Neural progenitor cell (in vitro differentiated cells): ENCODE measurements at regions not wholly inside any gene's neighbourhood (a gene's known extent, or its start where the extent isn't known, plus 50 kb on each side); places are given as distances from the start of the nearest gene placed in this dataset.
A peak's percentile ranks its signal among the peaks of the same experiment; 100 is the strongest.

Source experiments
- DNase-seq: peaks from one replicate; pipeline ENCODE4 v3.0.0-alpha.2; 2016; ENCODE audit warnings: low spot score
- H2AFZ ChIP-seq: fragments of 200-600 bp; sonication (generic); replicated peaks from 2 replicates; pipeline ENCODE4 v1.6.1; 2016; ENCODE audit warnings: antibody characterized with exemption
- H3F3A ChIP-seq: fragments of 200-600 bp; sonication (generic); 2 replicates; pipeline ENCODE4 v1.6.1; 2016; ENCODE audit warnings: antibody characterized with exemption, low read depth
- H3K27ac ChIP-seq: fragments of 200-600 bp; sonication (generic); 2 replicates; pipeline ENCODE4 v1.5.1; 2016; ENCODE audit warnings: mild to moderate bottlenecking
- H3K27me3 ChIP-seq: fragments of 200-600 bp; sonication (generic); 2 replicates; pipeline ENCODE4 v1.6.1; 2016; ENCODE audit warnings: mild to moderate bottlenecking, moderate library complexity
- H3K36me3 ChIP-seq: fragments of 200-600 bp; sonication (generic); 2 replicates; pipeline ENCODE4 v1.5.1; 2016
- H3K4me1 ChIP-seq: fragments of 200-600 bp; sonication (generic); 2 replicates; pipeline ENCODE4 v1.6.1; 2016; ENCODE audit warnings: mixed run types
- H3K4me2 ChIP-seq: fragments of 200-600 bp; sonication (generic); 2 replicates; pipeline ENCODE4 v1.6.1; 2016
- H3K4me3 ChIP-seq: fragments of 200-600 bp; sonication (generic); 2 replicates; pipeline ENCODE4 v1.5.1; 2016
- H3K79me2 ChIP-seq: fragments of 200-600 bp; sonication (generic); 2 replicates; pipeline ENCODE4 v1.6.1; 2016; ENCODE audit warnings: low read depth
- H3K9ac ChIP-seq: fragments of 200-600 bp; sonication (generic); 2 replicates; pipeline ENCODE4 v1.6.1; 2016
- H3K9me3 ChIP-seq: fragments of 200-600 bp; sonication (generic); 2 replicates; pipeline ENCODE4 v1.5.1; 2016; ENCODE audit warnings: low read depth
- H4K20me1 ChIP-seq: fragments of 200-600 bp; sonication (generic); 2 replicates; pipeline ENCODE4 v1.6.1; 2016; ENCODE audit warnings: low read depth
- H3K27ac Mint-ChIP-seq: 3 replicates; pipeline ENCODE4 v1.8.0; 2021; ENCODE audit warnings: mixed read lengths
- H3K27me3 Mint-ChIP-seq: 2 replicates; pipeline ENCODE4 v1.8.0; 2022; ENCODE audit warnings: low read depth, mild to moderate bottlenecking, inconsistent platforms, moderate library complexity, mixed read lengths; ENCODE audit not compliant: insufficient read depth
- H3K36me3 Mint-ChIP-seq: 3 replicates; pipeline ENCODE4 v1.8.0; 2021; ENCODE audit warnings: mixed read lengths
- H3K4me1 Mint-ChIP-seq: 3 replicates; pipeline ENCODE4 v1.8.0; 2021; ENCODE audit warnings: mixed read lengths
- H3K4me3 Mint-ChIP-seq: 3 replicates; pipeline ENCODE4 v1.8.0; 2021; ENCODE audit warnings: mild to moderate bottlenecking, moderate library complexity, mixed read lengths
- H3K9me3 Mint-ChIP-seq: 3 replicates; pipeline ENCODE4 v1.8.0; 2020; ENCODE audit warnings: mixed read lengths
- EZH2 ChIP-seq: fragments of 200-600 bp; sonication (generic); IDR thresholded peaks from 2 replicates; pipeline ENCODE4 v1.6.1; 2017; ENCODE audit warnings: antibody characterized with exemption, mild to moderate bottlenecking, moderate library complexity
- EZH2phosphoT487 ChIP-seq: fragments of 200-600 bp; sonication (generic); IDR thresholded peaks from 2 replicates; pipeline ENCODE4 v1.6.1; 2017; ENCODE audit warnings: antibody characterized with exemption
- TF ChIP-seq, protein P1 (sequence below): fragments of 200-600 bp; sonication (generic); IDR thresholded peaks from 2 replicates; pipeline ENCODE4 v1.5.1; 2017; ENCODE audit warnings: antibody characterized with exemption, mild to moderate bottlenecking

DNA sequence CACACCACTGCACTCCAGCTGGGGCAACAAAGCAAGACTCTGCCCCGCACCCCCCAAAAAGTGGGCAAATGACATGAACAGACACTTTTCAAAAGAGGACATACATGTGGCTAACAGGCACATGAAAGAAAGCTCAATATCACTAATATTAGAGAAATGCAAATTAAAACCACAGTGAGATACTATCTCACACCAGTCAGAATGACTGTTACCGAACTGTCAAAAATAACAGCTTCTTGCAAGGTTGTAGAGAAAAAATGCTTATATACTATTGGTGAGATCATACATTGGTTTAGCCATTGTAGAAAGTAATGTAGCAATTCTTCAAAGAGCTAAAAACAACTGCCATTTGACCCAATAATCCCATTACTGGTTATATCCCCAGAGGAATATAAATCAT lies 99.5 kb upstream of the SPATA13 start:
- no peak for DNase-seq
- Mint-ChIP-seq H3K9me3 (no peaks in the 10 kb centered on the region), H3K4me3 (no peak overlapping the region), H3K36me3 (peaks cover 2% of the 10 kb centered on the region), H3K27ac (no peak overlapping the region), H3K27me3 (peaks cover 4% of the 10 kb centered on the region), H3K4me1 (peaks cover 33% of the 10 kb centered on the region)
- H3K4me2 ChIP-seq: no peak overlapping the region
- TF ChIP-seq EZH2phosphoT487: no peak
- TF ChIP-seq, protein P1, sequence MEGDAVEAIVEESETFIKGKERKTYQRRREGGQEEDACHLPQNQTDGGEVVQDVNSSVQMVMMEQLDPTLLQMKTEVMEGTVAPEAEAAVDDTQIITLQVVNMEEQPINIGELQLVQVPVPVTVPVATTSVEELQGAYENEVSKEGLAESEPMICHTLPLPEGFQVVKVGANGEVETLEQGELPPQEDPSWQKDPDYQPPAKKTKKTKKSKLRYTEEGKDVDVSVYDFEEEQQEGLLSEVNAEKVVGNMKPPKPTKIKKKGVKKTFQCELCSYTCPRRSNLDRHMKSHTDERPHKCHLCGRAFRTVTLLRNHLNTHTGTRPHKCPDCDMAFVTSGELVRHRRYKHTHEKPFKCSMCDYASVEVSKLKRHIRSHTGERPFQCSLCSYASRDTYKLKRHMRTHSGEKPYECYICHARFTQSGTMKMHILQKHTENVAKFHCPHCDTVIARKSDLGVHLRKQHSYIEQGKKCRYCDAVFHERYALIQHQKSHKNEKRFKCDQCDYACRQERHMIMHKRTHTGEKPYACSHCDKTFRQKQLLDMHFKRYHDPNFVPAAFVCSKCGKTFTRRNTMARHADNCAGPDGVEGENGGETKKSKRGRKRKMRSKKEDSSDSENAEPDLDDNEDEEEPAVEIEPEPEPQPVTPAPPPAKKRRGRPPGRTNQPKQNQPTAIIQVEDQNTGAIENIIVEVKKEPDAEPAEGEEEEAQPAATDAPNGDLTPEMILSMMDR: no peak
- TF ChIP-seq EZH2: no peak
- H3K4me3 ChIP-seq: no peak overlapping the region
- H4K20me1 ChIP-seq: no peaks in the 10 kb centered on the region
- H3F3A ChIP-seq: peaks cover 9% of the 10 kb centered on the region
- no peaks in the 10 kb centered on the region for H3K79me2 ChIP-seq
- no peak overlapping the region for H3K27ac ChIP-seq
- H3K9ac ChIP-seq: no peak overlapping the region
- no peaks in the 10 kb centered on the region for H3K36me3 ChIP-seq
- no peaks in the 10 kb centered on the region for H3K9me3 ChIP-seq
- H2AFZ ChIP-seq: no peak overlapping the region
- no peaks in the 10 kb centered on the region for H3K27me3 ChIP-seq
- peaks cover 13% of the 10 kb centered on the region for H3K4me1 ChIP-seq

DNA sequence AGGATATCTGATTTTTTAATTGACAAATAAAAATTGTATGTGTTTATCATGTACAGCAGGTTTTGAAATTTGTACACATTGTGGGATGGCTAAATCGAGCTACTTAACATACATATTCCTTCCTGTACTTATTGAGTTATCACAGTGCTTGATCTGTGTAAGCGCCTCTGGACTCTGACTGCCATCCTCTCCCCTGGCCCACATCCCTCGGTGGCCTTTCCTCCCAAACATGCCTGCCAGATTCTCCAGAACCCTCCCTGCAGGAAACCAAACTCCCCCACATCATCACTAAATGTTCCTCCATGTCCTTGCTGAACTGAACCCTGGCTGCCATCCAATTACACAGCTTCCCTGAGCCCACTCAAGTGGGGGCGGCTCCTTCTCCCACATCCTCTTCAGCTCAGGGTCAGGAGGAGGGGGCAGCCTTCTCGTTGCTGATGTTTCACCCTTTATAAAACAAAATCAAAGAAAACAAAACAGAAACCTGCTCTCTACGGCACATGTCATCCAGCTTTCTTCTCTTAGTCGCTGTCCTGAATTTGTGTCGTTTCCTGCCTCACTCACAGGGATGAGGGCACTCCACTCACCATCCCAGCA lies 97.1 kb upstream of the SPATA13 start:
- no peak overlapping the region for H3K4me3 ChIP-seq
- Mint-ChIP-seq H3K4me1 (peaks cover 35% of the 10 kb centered on the region), H3K4me3 (no peak overlapping the region), H3K9me3 (no peaks in the 10 kb centered on the region), H3K36me3 (peaks cover 2% of the 10 kb centered on the region), H3K27me3 (peaks cover 4% of the 10 kb centered on the region), H3K27ac (peak overlapping the region; percentile 20)
- peaks cover 25% of the 10 kb centered on the region for H3K4me1 ChIP-seq
- H3K4me2 ChIP-seq: no peak overlapping the region
- TF ChIP-seq EZH2: no peak
- TF ChIP-seq EZH2phosphoT487: no peak
- H3K9ac ChIP-seq: no peak overlapping the region
- no peaks in the 10 kb centered on the region for H3K27me3 ChIP-seq
- no peak overlapping the region for H3K27ac ChIP-seq
- peaks cover 19% of the 10 kb centered on the region for H3F3A ChIP-seq
- H3K9me3 ChIP-seq: no peaks in the 10 kb centered on the region
- no peak overlapping the region for H2AFZ ChIP-seq
- no peak for DNase-seq
- H3K79me2 ChIP-seq: no peaks in the 10 kb centered on the region
- H4K20me1 ChIP-seq: no peaks in the 10 kb centered on the region
- no peaks in the 10 kb centered on the region for H3K36me3 ChIP-seq

GRCh38 chr13:24064371-24064770 lies 96.1 kb upstream of the SPATA13 start:
- no peaks in the 10 kb centered on the region for H3K27me3 ChIP-seq
- Mint-ChIP-seq H3K27me3 (peaks cover 4% of the 10 kb centered on the region), H3K4me3 (no peak overlapping the region), H3K36me3 (peaks cover 2% of the 10 kb centered on the region), H3K9me3 (no peaks in the 10 kb centered on the region), H3K4me1 (peaks cover 31% of the 10 kb centered on the region), H3K27ac (peak overlapping the region; percentile 58)
- H3K27ac ChIP-seq: no peak overlapping the region
- no peak overlapping the region for H3K9ac ChIP-seq
- H3F3A ChIP-seq: peaks cover 15% of the 10 kb centered on the region
- no peaks in the 10 kb centered on the region for H3K36me3 ChIP-seq
- H3K4me2 ChIP-seq: no peak overlapping the region
- H4K20me1 ChIP-seq: no peaks in the 10 kb centered on the region
- no peak overlapping the region for H2AFZ ChIP-seq
- no peaks in the 10 kb centered on the region for H3K9me3 ChIP-seq
- no peak for DNase-seq
- H3K4me3 ChIP-seq: no peak overlapping the region
- TF ChIP-seq EZH2 (no peak), EZH2phosphoT487 (no peak)
- TF ChIP-seq, protein P1: no peak
- H3K79me2 ChIP-seq: no peaks in the 10 kb centered on the region
- H3K4me1 ChIP-seq: peaks cover 20% of the 10 kb centered on the region

GRCh38 chr13:24065176-24065575 lies 95.3 kb upstream of the SPATA13 start:
- Mint-ChIP-seq H3K27ac (no peak overlapping the region), H3K9me3 (no peaks in the 10 kb centered on the region), H3K4me3 (no peak overlapping the region), H3K27me3 (peaks cover 6% of the 10 kb centered on the region), H3K36me3 (peaks cover 2% of the 10 kb centered on the region), H3K4me1 (peaks cover 26% of the 10 kb centered on the region)
- no peaks in the 10 kb centered on the region for H4K20me1 ChIP-seq
- H3K36me3 ChIP-seq: no peaks in the 10 kb centered on the region
- no peaks in the 10 kb centered on the region for H3K79me2 ChIP-seq
- H3K27ac ChIP-seq: no peak overlapping the region
- no peak overlapping the region for H3K4me2 ChIP-seq
- TF ChIP-seq EZH2 (no peak), EZH2phosphoT487 (no peak)
- TF ChIP-seq, protein P1: no peak
- H3K9ac ChIP-seq: no peak overlapping the region
- no peak overlapping the region for H3K4me3 ChIP-seq
- no peak overlapping the region for H2AFZ ChIP-seq
- H3F3A ChIP-seq: peaks cover 10% of the 10 kb centered on the region
- DNase-seq: no peak
- H3K27me3 ChIP-seq: no peaks in the 10 kb centered on the region
- H3K4me1 ChIP-seq: peaks cover 12% of the 10 kb centered on the region
- H3K9me3 ChIP-seq: no peaks in the 10 kb centered on the region
